KBM-7 (cell line): ENCODE measurements at regions not wholly inside any gene's neighbourhood (a gene's known extent, or its start where the extent isn't known, plus 50 kb on each side); places are given as distances from the start of the nearest gene placed in this dataset.

ENCODE experiments used
- DNase-seq: peaks from one replicate; pipeline ENCODE4 v3.0.0-alpha.2; 2015
- in situ Hi-C: fragments of 300-500 bp; cut with MboI; formaldehyde crosslinking; loops from 2 replicates; pipeline ENCODE4 v1.14.3; 2020; ENCODE audit warnings: low sequenced_read_pairs, low pct_unique_long_range_greater_than_20kb, mixed read lengths

DNA sequence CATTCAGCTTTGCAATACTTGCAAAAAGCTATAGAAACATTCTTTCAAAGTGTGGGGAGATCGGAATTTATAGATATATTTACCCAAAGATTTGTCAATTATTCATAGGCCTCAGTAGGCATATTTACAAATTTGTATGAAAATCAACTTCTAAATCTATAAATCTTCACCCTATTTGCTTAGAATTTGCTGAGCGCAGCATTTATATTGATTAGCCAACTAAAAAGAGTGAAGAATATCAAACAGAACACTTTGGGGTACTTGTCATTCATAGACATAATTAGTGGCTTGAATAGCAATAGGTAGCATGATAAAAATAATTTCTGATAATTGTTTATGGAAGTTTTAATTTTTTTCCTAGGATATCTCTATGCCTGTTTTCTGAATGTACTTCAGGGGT, 244.5 kb upstream of the SLC35B3 start:
- DNase-seq: no peak
- in situ Hi-C loops: no loop called here

DNA sequence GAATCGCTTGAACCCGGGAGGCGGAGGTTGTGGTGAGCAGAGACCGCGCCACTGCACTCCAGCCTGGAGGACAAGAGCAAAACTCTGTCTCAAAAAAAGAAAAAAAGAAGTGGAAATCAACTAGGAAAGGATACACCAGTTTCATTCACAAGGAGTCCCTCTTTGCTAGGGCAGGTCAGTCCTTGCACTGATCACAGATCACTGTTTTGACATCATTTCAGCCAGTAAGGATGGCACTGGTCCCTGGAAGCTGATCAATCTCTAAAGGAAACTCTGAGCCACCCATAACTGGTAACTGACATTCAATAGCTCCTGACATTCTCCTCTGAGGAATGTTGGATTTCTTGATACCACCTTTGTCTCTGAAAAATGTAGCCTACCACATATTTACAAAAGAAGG, 243.1 kb upstream of the SLC35B3 start:
- DNase-seq: no peak
- in situ Hi-C loops: no loop called here

DNA sequence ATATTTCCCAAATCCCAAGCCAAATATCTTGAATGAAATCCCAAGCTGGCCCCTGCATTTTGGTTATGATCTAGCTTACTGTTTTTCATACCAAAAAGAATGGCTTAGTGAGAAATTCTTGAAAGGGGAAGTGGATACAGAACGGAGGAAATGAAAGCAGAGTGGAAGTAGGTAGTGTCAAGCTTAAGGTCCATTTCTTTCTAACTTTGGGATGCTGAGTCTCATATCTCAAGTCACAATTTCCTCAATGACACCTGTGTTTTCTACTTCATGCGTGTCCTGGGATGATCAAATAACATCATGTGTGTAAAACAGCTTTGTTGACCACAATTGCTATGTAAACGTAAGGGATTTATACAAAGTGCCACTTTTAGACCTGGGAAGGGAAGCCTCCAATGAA, 238.8 kb upstream of the SLC35B3 start:
- no peak for DNase-seq
- in situ Hi-C loops: no loop called here

DNA sequence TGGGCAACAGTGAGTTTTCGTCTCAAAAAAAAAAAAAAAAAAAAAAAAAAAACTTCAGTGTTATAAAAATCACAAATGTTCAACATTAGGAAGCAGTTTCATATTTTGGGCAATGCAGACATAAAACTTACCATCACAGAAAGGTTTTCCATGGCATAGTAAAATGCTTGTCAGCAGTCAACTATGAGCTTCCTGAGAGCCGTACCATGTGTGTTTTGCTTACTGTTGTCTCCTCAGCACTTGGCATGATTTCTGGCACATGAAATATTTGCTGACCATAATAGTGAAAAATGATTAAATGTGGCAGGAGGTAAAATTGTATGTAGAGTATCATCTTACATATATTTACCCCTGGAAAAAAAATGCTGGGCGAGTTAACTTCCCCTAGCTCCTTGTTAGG, 237.5 kb upstream of the SLC35B3 start:
- in situ Hi-C loops: no loop called here
- DNase-seq: no peak

DNA sequence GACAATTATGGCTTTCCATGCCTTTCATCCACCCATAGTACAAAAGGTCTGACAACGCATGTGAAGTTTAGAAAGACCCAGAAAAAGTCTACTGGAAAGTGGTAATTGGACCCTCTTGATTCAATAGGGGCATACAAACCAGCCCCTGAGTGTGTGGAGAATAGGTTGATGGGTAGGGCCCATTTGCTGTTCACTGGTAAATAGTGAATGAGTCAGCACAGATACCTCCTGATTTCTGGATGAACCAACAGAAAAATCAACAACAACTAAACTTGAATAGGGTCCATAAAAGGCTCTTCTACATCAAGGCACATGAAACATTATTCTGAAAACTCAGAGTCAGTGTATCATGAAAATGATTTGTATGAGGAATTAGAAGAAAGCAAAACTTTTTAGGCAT, 235.4 kb upstream of the SLC35B3 start:
- in situ Hi-C loops: no loop called here

DNA sequence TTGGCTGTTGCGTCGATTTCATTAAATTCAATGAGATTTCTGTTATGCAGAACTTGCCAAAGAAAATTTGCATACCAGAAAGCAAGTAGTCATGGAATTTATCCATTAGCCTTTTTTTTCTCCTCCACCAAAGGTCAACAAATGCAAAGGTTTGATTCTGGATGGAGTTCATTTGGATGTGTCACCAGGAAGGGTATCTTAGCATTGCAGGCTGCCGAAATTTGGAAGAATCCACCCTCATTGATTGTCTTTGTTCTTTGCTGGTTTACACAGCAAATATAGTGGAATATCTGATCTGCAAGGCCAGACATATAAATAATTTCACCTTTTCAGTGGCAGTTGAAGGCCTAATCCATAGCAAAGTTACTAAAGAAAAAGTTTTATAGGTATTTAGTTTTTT, 229.4 kb upstream of the SLC35B3 start:
- DNase-seq: no peak
- in situ Hi-C loops: no loop called here

More for the DNA sequence above, 235.4 kb upstream of the SLC35B3 start:
- DNase-seq: no peak

DNA sequence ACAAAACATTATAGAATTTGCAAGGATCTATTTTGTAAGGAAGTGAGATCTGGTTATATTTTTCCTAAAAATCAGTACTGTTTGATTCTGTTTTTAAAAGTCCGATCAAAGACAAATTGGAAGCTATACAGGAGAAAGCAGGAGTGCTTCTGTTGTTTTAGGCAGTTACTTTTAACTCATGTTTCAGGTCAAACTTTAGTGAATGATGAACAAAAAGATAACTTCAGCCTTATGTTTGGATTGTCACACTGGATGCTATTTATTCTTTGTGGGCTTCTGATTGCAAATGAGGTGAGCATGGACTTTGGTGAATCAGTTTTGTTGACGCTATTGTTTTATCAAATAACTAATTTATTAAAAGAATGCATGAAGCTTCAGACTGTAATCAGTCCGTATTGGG, 228.7 kb upstream of the SLC35B3 start:
- in situ Hi-C loops: no loop called here
- no peak for DNase-seq

DNA sequence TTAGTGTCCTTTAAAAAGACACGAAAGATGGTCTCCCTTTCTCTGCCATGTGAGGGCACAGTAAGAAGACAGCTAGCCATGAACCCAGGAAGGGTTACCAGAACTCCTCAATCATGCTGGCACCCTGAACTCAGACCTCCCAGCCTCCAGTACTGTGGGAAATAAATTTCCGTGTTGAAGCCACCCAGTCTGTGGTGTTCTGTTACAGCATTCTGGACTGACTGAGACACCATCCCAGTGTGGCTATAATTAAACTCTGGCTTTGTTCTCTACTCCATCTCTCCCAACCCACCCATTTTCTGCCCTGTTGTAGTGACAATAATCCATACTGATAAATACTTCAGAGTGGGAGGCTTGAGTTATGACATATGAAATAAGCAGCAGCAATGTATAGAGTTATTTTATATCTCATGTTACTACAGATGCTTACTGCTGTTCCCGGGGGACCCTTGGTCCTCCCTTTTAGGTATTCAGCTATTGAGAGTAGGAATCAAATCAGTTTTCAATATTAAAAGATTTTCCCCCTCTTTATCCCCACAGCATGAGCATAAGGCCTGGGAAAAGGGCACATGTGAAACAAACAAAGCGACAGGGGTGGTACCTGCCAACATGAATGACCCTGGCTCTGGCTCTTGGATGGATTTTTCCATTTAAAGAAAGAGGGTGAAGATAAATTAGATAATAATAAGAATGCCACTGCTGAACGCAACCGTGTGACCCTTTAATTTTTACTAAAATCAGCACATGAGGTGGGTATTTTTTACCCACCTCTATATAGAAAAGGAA, 224.3 kb upstream of the SLC35B3 start:
- in situ Hi-C loops: no loop called here

DNA sequence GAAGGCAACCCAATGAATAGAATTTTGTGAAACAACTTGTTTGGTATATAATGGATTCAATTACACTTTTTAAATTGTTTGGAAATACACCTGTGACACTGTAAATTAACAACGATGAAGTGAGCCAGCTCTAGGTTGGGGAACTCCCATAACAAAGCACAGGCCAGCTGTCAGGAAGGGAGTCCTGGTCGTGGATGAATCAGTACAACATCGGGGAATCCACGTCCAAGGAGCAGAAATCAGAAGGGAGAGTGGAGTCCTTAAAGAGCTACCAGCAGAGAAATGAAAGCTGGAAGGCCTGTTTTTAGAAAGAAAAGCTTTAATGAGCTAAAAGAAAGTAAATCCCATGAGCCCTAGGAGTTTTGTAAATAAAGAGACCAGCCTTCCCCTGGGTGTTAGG, 223.1 kb upstream of the SLC35B3 start:
- in situ Hi-C loops: no loop called here
- no peak for DNase-seq

More for the DNA sequence above, 224.3 kb upstream of the SLC35B3 start:
- no peak for DNase-seq

DNA sequence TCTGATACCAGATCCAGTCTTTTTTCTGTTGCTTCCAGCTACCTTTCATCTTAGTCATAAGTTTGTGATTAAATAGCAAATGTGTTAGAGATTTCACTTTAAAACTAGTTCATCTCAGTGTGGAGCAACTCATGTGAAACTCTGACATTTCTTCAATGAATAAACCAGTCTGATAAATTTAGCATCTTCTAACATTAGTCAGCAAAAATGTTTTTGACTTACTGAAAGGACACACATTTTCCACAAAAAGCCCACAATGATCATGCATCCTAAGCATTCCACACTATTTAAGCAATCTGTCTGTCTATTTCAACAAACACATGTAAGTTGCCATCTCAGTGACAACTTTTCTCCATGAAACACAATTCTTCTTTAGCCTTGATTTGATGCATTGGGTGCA, 222.2 kb upstream of the SLC35B3 start:
- no peak for DNase-seq
- in situ Hi-C loops: no loop called here

DNA sequence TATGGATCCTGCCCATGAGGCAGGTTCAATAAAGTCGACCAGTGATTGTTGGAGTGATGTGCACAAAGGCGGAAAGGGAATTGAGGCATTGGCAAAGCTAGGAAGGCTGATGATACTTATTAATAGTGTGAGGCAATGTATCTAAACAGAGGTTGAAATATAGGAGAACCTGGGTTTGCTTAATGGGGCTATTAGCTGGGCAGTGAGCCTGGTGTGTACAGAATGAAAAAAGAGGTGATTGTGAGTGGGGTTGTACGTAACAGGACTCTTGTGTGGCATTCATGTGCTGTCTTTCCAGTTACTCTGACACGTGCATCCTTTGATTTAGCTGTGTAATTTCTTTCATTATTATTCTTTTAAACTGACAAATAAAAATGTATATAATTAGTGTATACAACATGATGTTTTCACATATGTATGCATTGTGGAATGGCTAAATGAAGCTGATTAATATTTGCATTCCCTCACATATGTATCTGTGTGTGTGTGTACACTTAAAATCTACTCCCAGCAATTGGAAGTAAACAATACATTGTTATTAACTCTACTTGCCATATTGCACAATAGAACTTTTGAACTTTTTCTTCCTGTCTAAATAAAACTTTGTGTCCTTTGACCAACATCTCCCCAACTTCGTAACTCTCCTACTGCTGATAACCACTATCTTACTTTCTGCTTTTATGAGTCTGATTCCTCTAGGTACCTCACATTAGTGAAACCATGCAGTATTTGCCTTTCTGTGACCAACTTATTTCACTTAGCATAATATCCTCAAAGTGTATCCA, 220.5 kb upstream of the SLC35B3 start:
- in situ Hi-C loops: no loop called here
- DNase-seq: no peak

DNA sequence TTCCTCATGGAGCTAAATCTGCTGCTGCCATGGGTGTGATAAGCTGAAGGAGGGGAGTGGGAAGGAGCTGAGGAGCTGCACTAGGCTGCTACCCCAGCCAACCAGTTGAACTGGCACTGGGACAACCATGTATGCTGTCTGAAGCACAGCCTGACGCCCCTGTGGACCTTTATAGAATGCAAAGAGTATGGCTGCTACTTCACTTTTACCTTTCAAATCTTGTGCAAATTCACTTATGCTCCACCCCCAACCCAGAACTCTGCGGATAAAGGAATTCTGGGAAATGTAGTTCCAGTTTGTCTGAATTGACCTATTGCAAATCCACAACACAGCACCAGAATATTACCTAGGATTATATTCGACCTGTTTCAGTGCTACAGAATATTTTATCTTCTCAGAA, 217.4 kb upstream of the SLC35B3 start:
- DNase-seq: no peak
- in situ Hi-C loops: no loop called here

DNA sequence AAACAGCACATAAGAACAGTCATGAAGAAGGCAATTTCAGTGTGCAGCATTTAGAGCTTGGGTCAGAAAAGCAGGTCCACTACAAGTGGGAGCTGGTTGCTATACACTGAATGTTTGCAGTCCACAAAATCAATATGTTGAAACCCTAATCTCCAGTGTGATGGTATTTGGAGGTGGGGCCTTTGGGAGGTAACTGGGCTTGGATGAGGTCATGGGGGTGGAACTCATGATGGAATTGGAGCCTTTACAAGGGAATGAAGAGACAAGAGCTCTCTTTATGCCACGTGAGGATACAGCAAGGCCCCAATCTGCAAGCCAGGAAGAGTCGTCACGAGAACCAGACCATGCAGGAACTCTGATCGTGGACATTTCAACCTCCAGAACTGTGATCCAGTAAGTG, 216.7 kb upstream of the SLC35B3 start:
- no peak for DNase-seq
- in situ Hi-C loops: no loop called here

DNA sequence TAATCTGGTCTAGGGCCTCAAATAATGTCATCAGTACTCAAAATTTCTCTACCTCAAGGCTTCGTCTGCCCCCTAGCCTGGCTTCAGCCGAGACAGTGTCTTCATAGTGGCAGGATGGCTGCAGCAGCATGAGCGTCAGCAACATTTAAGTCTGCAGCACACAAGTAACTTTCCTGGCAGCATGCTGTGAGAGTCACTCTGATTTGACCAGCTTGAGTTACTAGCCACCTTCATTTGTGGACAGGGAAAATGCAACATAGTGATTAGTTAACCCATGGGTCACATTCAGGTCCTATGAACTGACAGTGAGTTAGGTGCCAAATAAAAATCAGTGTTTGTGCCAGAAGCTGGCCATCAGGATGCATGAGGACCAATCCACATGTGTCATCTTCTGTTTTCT, 209.9 kb upstream of the SLC35B3 start:
- in situ Hi-C loops: no loop called here
- DNase-seq: no peak

DNA sequence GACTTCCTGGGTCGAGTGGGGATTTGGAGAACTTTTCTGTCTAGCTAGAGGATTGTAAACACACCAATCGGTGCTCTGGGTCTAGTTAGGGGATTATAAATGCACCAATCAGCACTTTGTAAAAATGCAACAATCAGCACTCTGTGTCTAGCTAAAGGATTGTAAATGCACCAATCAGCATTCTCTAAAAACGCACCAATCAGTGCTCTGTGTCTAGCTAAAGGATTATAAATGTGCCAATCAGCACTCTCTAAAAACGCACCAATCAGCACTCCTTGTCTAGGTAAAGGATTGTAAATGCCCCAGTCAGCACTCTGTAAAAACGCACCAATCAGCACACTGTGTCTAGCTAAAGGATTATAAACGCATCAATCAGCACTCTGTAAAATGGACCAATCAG, 209.0 kb upstream of the SLC35B3 start:
- in situ Hi-C loops: no loop called here
- no peak for DNase-seq

DNA sequence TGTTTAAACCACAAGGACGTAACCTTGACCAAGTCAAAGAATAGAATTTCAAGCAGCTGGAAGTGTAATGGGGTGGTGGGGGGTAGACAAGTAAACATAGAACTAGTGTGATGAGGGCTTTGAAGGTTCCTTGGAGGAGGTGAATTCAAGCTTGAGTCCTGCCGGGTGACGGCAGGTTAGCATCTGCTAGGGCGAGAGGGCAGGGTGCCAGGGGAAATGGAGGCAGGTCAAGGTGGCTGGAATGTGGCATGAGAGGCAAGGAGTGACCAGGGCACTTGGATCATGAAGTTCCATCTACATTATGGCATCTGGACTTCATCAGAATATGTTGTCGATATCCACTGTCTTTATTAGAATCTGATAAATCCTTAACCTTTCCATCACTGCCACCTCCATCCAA, 207.5 kb upstream of the SLC35B3 start:
- no peak for DNase-seq
- in situ Hi-C loops: no loop called here

DNA sequence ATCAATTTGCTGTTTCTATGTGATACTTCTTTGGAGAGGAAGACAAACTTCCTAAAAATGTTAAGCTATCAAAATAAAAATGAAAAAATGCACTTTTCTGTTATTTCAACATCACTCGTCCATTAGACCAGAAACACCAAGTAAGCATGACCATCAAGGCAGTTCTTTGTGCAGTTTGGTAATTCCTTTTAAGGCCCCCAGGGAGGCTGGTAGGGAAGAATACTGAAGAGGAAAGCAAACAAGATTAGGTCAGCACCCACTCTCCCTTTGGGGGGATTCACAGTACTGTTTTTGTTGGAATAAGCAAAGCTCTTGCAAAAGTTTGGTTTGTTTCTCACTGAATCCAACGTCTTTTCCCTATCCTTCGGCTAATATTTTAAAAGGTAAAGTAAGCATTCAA, 206.8 kb upstream of the SLC35B3 start:
- no peak for DNase-seq
- in situ Hi-C loops: no loop called here

DNA sequence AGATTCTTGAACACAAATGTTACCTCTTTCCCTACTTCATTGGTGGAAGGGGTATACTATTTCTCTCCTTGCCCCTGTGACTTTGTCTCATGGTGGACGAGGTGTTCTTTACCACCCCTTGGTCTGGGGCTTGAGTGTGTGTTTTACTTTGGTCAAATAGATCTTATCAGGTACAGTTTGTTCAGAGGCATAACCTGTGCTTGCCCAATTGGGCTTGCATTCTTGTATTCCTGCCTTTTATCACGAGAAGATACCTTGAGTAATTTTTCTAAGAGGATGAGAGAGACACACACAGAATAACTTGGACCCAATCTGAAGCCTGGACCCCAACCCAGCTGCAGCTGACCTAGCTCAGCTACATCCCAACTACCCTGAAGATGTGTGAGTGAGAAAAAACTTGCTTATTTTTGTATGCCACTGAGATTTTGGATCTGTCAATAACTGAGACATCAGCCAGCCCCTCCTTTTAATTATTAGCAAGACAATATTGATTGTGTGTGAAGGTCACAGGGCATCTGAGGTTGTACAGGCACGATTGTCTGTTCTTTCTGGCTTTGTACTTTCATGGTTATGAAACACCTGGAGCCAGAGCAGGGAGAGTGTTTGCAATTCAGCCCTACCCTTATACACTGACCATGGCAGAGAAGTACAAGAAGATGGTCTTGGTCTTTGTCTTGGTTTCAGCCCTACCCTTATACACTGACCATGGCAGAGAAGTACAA, 204.7 kb upstream of the SLC35B3 start:
- in situ Hi-C loops: no loop called here
- no peak for DNase-seq

DNA sequence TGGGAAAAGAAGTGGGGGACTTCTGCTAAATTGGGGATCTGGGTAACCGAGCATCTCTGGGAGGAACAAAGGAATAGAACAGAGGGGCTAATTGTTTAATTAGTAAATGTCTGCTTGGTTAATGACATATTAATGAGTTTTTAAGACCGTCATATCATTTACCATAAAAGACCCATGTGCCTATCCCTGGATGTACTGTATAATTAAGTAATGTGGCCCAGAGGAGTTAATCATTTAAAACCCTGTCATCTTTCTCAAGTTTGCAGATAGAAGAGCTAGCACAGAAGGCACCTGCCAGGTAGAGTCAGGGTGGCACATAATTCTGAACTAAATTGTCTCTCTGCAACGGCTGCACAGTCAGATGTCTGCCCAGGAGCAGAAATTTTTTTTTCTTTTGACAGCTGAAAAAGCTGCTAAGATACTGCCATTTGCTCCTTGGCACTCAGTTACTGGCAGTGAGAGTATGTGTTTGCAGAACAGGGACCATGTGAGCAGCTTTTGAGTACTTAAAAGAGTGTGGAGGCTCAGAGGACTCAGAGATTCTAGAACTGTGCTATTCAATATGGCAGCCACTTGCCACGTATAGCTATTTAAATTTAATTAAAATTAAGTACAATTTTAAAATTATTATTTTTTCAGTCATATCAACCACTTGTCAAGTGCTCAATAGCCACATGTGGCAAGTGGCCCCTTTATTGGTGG, 202.7 kb upstream of the SLC35B3 start:
- in situ Hi-C loops: no loop called here
- no peak for DNase-seq

DNA sequence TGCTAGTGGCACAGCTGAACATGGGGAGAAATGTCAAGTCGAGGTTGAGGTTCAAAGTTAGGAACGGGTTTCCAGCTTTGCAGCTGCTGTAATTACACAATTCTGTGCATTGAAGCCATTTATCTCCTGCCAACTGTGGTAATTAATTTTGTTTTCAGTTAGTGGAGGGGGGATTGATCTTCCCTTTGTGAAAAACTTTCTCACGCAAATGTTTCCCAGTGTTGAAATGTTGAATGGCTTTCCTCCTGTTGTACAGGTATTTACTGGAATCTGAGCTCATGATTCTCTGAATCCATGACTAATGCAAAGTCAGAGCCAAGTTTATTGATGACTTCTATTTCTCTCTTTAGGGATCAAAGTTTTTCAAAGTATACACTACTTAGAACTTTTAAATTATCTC, 198.4 kb upstream of the SLC35B3 start:
- in situ Hi-C loops: no loop called here
- no peak for DNase-seq
